Fibroblast of gingiva (primary cell): ENCODE measurements at regions not wholly inside any gene's neighbourhood (a gene's known extent, or its start where the extent isn't known, plus 50 kb on each side); places are given as distances from the start of the nearest gene placed in this dataset.

Experiments
- DNase-seq: peaks from one replicate; pipeline ENCODE4 v3.0.0-alpha.2; 2011; ENCODE audit warnings: low read depth

DNA sequence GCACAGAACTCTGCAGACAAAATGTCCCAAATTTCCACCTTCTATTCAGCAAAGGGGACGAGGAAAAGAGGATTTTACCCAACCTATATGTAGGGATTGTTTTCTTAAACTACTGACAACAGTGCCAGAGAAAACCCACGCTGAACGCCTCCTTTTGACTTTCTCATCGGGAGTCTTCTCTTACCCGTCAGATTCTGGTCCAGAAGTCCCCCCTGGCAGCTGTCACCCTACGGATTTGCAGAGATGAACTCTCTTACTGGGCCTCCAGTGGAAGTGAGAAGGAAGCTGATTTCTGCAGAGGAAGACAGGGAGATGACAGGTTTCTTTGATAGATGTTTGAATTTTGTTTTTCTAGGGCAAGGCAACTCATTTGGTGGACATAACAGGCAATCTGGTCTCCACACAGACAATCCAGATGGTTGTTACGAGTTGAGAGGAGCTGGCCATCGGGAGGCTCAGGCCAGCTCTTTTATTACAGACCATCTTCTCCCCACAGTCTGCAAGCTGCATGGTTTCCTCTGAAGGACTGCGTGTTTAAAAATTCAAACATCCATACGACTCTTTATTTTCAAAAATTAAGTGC, 804.3 kb downstream of the RNF144A start:
- DNase-seq: no peak

DNA sequence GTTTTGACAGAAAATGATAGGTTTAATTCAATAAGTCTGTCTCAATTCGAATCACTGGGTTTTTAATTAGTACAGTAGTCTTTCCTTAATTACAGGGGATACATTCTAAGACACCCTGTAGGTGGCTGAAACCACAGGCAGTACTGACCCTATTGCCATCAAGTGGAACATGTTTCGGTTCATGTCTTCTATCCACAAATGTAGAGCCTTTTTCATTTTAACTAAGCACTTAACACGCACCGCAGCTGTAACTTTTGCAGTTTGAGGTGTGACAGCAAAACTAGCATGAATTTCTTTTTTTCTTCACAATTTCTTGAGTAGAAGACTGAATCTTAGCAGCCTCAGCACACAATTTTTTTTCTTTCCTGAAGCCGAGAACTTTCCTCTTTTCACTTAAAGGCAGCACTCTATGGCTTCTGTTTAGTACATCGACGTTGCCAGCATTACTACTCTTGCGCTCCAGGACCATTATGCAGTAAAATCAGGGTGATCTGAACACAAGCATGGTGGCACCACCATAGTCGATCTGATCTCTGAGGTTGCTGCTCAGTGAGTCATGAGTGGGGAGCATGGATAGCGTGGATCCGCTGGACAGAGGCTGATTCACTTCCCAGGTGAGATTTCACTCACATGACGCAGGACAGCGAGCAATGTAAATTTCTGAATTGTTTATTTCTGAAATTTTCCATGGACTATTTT, 805.1 kb downstream of the RNF144A start:
- no peak for DNase-seq

DNA sequence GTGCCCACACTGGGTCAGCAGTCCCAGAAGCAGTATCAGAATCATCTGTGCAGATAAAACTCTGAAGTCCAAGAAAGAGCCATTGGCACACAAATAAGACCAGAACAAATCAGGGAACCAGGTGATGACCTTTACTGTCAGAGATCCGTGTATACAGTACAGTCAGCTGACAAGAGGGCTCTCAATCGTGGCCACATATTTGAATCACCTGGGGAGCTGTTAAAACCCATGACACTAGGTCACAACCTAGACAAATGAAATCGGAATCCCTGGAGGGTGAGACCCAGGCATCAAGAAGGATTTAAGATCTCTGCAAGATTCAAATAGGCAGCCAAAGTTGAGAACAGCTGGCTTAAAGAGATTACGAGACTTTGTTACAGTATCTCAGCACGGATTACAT, 807.1 kb downstream of the RNF144A start:
- DNase-seq: no peak

DNA sequence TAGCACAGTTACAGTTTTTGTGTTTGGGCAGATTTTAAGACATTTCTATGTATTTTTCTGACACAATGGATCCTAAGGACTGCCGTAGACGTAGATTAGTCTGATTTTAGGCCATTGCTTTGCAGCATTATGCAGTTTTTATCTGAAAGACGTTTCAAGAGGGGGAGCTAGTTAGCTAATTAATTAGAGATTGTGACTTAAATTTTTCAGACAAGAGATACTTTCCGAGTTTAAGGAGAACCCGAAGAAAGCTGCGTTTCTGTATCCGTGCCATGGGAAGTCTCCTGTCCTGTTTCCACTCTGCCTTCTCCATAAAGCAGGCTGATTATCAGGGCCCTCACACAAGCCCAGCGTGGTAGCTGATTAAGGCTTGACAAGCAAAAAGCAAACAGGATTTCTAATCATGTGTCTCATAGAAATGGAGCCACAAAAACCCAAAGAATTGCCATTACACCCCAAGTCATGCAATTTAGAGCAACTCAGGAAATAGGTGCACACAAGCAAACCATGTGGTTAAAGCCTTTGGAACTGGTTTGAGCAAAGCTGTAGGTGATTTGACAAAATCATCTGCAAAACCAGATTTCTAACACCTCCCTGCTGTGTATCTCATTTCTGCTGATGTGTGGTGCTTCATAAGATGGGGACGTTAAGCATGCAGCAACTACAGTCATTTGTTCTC, 808.1 kb downstream of the RNF144A start:
- peak; percentile 34 for DNase-seq

DNA sequence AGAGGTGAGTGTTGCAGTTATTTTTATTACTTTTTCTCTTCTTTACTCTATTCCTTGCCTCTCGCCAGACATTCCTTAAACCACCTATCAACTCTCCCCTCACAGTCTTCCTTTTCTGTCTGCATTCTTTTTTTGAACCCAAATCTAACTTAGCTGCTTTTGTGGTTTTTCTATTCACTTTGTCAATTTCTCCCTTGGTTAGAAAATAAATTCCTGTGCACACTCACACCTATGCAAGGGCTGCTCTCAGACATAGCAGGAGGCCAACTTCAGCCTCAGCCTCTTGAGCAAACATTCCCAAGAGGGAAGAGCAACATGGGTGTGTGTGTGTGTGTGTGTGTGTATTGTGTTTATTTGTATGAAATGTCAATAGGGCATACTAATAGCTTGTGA, 808.6 kb downstream of the RNF144A start:
- no peak for DNase-seq

DNA sequence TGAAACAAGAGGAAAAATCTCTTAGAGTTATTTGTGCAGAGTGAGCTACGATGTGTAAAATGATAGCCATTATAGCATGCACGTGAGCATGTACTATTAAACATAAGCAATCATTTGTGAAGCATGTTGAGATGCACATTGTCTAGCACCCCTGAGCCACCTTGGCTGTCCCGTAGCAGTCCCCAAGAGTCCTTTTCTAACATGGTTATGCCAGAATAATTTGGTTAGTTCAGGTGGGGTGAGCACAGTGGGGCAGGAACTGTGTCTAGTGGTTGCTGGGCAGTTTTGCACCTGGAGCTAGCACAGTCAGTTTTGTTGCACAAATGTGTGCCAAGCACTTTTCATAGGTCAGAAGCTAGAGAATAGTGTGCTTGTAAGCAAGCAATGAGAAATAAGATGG, 809.8 kb downstream of the RNF144A start:
- DNase-seq: no peak

DNA sequence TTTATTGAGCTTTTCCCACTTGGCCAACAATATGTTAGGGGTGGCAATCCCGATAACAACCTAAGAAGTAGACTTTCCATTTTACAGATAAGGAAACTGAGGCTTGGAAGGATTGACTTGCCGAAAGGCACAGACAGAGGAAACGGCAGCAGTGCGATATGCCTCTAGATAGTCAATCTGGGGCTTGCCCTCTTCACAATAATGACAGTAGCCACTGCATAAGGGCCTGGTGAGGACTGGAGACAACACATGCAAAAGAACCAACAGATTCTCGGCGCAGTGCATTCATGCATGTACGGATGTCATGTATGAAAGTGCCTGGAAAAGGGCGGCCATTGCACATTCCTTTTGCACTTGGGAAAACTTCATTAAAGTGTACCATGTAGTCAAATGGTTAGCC, 811.2 kb downstream of the RNF144A start:
- DNase-seq: no peak

DNA sequence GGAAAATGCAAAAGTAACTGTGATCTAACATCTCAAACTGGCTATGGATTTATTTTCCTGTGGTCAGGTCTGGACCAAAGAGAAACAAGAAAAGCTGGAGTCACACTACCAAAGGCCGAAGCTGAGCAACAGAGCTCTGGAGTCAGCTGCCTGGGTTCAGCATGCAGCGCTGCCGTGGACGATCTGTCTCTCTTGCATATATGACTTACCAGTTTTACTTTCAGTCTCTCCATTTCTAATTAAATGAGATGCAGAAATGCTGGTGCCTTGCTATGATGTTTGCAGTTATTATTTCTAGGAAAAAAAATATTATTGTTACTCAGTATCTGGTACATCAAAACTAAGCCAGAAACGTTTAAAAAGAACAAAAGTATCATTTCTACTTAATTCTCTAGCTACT, 813.2 kb downstream of the RNF144A start:
- no peak for DNase-seq

DNA sequence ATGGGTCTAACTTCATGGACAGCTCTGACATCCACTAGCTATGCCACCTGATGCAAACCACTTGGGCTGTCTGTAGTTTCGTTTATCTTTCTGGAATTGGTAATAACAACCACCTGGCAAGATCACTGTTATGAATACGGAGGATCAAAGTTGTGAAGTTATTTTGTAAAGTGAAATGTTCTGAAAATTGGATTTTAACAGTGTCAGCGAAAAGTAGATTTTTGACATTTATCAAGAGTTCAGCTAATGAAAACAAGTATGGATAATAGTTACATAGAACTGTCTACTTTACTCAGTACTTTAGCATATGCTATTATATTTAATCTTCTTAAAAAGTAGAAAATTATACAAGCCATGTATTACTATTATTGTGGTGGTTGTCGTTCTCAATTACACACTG, 813.8 kb downstream of the RNF144A start:
- no peak for DNase-seq

DNA sequence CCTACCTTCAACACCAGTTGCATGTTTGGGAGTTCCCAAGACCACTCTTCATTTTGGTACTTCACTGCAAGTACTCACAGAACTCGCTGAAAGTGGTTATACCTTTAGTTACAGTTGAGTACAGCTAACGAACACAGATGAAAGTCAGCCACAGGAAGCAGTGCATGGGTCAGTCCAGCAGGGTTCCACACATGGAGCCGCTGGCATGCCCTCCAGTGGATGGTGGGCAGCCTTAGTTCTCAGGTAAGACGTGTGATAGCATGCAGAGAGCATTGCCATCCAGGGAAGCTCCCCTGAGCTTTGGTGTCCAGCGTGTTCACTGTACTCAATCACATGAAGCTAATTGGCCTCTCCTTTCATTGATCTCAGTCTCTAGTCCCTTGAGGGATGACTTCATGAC, 815.3 kb downstream of the RNF144A start:
- DNase-seq: no peak

DNA sequence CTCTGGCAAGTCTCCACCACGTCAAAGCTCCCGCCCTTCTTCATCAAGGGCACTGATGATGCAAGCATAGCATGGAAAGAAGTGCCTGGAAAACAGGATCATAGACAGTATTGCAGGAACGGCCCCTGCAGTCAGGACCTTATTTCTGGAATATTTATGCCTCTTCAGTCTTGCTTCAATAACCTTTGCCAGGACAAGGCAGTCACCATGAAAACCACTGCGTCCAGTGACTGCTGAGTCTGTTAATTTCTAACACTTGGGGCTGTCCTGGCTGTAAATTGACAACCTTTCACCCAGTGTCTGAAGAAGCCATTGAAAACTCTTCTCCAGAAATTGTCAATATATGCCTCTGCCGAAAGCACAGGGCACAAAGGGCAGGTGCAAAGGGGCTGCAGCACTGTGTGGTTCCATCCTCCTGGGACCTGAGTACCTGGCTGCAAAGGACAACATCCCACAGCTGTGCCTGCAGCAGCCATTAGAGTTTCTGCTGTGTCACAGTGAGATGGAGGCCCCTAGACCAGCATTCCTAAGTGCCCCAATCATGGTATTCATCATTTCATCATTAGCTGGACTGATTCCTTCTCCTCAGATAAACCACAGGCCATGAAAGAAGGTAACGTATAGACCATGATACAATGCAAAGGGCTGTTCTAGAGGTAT, 819.6 kb downstream of the RNF144A start:
- DNase-seq: peak; percentile 48

DNA sequence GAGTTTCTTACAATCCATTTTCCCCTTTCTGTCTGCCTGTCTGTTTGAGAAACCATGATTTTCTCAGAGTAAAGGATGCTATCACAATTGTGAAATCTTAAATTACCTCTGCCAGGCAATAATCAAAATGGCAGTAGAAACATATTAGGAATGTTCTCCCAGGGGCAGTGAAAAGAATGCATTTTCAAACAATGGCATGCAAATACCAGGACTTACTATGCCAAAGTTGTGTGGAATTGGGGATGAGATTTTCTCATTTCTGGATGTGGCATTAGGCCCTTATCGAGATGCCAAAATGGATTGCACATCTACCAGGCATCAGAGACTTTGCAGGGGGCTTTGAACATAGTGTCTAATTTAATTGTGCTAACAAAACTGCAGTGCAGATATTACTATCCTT, 821.4 kb downstream of the RNF144A start:
- peak; percentile 88 for DNase-seq

DNA sequence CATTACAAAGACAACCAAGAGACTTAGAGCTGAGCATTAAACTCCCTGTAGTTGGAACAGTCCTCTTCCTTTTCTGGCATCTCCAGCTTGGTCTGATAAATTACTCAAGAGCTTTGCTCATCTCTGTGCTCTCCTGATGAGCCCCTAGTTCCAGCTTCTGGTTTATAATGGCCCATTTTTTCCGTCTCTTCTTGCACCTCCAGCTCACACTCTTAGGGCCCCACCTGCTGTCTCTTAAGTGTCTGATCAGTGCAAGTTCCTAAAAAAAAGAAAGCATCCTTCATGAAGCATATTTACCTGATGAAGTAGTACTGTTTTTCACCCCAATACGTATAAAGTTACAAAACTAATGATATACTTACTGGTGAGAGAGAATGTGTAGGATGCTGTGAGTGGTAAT, 822.9 kb downstream of the RNF144A start:
- DNase-seq: no peak

DNA sequence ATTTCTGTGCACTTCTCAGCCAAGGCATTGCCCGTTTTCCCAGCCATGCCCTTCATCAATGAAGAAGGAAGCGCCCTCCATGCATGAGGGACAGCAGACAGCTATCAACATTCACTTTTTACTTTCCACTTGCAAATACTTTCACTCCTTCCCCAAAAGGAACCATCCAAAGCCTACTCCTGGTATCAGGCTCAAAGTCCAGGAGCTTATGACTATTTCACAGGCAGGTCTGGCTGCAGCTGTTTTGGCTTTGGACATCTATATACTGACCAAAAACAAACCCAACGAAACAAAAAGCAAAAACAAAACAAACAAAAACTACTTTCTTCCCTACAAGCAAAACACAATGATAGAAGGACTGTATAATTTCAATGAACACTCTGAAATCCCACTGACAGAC, 825.1 kb downstream of the RNF144A start:
- DNase-seq: no peak

DNA sequence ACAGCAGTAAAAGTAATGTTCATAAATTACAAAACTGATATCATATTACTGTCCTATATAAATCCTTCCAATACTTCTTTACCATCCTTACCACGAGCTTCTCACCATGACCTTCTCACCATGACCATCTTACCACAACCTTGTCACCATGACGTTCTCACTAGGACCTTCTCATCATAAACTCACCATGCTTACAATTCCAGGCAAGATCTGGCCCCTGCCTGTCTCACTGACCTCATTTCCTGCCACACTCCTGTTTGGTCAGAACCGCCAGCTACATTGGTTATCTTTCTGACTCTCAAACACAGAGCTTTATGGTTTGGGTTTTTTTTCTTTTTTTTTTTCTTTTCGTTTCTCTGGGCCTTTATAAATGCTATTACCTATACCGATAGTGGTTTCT, 827.6 kb downstream of the RNF144A start:
- DNase-seq: peak; percentile 50

DNA sequence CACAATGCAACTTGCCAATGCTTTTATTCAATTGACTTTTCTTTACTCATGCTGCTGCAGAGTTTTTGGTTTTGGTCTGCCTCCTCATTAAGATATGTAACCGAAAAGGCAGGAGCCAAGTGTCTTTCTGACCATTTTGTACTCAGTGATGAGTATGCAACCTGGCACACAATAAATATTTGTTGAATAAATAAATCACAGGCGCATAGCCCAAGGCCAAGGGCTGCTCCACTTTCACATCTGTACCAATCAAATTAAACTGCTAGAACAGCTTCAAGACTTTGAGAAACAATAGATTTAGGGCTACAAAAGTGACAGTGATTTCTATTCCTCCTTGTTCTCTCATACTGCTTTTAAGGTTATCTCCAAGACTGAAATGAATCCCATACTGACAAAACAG, 828.2 kb downstream of the RNF144A start:
- DNase-seq: peak; percentile 82

DNA sequence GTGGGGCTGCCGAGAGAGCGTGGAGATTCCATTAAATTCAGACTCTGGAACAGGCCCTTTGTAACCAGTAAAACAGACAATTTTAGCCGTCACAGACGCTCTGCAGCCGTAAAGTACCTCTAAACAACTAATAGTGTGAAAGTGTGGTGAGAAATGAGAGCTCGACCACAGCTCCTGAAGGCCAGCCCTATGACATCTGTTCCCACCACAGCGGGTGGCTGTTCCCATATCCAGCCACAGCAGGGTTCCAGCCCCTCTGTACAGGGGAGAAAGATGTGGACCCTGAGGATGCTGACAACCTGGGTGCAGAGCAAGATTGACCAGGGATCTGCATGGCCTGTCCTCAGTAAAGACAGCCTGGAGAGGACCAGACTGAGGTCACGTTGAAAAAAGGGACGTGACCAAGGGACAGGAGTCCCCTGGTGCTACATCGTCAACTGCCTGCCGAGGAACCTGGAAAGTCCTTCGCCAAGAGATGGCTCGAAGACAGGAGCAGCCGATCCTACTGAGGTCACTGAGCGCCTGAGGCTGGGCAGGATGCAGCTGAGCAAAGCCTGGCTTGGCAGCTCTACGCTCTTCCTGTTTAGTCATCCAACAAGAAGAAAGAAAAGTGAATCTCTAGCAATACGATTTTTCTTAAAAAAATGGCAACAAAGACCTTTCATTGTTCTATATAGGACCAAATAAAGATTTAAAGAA, 831.7 kb downstream of the RNF144A start:
- DNase-seq: no peak

DNA sequence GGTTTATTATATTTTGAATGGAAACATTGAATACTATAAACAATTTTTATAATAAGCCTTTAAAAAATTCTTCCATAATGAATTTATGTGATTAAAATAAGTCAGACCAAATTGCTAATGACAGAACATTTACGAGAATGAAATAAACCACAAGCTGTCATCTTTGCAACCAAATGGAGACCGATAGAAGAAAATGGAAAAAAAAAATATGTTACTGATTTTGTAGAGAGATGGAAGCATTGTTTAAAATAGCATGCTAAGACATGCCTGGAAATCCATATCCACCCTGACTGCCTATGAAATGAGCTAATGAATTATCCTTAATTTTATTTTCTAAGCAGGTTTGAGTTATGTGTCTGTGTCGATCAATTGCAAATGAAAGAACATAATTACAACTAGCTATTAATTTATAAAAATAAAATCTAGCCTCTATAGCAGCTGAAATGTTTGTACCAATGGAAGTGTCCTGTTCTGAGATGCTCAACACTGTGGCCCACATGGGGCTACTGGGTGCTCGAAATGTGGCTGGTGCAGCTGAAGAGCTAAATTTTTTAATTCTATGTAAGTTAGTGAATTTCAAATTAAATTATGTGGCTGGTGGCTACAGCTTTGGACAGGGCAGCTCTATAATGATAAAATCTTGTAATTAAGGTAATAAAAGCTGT, 832.8 kb downstream of the RNF144A start:
- no peak for DNase-seq

DNA sequence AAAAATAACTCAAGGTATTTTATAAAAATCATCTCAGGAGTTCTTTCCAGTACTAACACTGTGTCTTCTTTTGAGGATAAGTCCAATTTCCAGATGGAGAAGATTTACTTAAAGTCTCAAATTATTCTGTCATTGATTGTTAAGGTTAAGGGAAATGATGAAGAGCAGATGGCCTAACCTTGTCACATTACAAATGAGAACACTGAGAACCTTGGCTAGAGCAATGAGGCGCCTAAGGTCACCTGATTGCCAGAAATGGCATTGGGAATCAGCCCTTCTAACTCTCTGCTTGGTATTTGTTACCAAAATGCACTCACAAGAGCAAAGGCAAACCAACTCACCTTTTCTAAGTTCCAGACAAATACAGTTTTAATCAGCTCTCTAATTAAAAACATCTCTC, 835.1 kb downstream of the RNF144A start:
- DNase-seq: no peak

DNA sequence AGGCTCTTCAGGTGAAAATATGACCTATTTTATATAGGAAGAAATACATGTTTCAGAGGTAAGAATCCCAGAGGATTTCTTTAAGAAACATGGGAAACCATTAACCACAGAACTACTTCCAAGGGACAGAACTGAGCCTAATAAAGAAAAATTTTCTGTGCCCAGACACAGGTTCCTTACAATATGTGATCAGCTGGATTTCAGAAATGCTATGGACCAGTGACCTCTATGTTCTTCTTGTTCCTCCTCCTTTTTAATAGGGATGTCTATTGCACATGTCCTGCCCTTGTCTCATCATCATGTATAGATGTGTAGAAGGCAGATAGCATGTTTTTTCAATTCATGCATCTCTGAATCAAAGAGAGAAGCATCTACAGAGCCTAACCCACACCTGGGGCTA, 836.6 kb downstream of the RNF144A start:
- no peak for DNase-seq

DNA sequence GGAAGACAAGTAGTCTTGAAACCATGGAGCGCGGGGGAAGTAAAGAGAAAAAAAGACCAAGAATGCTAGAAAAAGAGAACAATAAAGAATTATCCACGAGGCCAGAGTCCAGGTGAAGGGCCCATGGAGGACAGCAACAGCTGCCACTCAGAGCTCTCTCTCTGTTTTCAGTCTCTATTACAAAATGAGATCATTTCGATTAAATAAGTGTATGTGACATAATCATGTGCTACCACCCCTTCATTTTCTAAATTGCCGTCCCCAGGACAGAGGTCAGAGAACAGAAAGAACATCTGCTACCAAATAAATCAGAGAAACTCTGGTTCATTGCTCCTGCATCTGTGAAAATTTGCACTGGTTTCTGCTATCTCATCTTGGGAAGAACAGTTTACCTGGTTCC, 838.7 kb downstream of the RNF144A start:
- no peak for DNase-seq
